ENCODE measurements at regions not wholly inside any gene's neighbourhood (a gene's known extent, or its start where the extent isn't known, plus 50 kb on each side); places are given as distances from the start of the nearest gene placed in this dataset.

- TF ChIP-seq, protein P1, sequence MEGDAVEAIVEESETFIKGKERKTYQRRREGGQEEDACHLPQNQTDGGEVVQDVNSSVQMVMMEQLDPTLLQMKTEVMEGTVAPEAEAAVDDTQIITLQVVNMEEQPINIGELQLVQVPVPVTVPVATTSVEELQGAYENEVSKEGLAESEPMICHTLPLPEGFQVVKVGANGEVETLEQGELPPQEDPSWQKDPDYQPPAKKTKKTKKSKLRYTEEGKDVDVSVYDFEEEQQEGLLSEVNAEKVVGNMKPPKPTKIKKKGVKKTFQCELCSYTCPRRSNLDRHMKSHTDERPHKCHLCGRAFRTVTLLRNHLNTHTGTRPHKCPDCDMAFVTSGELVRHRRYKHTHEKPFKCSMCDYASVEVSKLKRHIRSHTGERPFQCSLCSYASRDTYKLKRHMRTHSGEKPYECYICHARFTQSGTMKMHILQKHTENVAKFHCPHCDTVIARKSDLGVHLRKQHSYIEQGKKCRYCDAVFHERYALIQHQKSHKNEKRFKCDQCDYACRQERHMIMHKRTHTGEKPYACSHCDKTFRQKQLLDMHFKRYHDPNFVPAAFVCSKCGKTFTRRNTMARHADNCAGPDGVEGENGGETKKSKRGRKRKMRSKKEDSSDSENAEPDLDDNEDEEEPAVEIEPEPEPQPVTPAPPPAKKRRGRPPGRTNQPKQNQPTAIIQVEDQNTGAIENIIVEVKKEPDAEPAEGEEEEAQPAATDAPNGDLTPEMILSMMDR (IDR thresholded peaks at IDR 0.05; ENCODE audit: low read depth, low read length) = no peak
- TF ChIP-seq EZH2phosphoT487 (IDR thresholded peaks at IDR 0.05; ENCODE audit: low read depth) = no peak
Measured at GRCh38 chr16:35691057-35691456, 2231.6 kb downstream of the TP53TG3F start.

All from OCI-LY3 (cell line).